ENCODE measurements at regions not wholly inside any gene's neighbourhood (a gene's known extent, or its start where the extent isn't known, plus 50 kb on each side); places are given as distances from the start of the nearest gene placed in this dataset.

DNA sequence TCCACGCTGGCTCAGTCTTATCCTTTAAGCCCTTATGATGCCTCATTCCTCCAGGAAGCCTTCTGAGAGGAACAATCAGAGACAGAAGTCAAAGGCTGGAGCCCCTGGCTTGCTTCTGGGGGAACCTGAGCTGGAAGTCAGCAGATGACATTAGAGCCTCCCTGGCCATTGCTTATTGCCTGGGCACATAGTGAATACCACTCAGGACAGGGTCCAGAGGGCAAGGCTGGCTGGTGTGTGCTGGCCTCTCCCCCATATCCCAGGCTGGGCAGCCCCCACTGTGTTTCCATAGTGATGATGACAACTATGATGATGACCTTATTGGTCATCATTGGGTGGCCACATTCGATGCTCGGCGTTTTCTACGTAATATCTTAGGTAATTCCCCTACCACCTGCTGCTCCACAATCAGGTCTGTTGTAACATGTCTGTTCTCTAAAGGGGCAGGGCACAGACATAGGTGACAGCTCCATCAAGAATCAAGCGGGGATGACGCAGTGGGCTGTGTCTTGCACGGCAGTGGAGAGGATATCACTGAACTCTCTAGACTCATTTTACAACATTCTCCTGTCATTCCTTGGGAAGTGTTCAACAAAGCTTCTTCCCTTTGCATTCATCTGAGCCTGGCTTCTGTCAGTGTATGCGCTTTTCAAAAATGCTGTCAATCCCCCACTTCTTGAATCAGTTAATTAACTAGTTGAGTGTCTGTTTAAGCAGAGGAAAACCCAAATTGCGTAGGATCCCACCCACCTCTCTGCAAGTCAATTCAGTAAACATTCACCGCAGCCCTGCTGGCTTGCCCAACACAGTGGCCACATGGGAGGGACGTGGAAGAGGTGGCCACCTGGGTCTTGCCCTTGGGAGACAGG lies 89.4 kb upstream of the TSHZ3 start:
- TF ChIP-seq, protein P1, sequence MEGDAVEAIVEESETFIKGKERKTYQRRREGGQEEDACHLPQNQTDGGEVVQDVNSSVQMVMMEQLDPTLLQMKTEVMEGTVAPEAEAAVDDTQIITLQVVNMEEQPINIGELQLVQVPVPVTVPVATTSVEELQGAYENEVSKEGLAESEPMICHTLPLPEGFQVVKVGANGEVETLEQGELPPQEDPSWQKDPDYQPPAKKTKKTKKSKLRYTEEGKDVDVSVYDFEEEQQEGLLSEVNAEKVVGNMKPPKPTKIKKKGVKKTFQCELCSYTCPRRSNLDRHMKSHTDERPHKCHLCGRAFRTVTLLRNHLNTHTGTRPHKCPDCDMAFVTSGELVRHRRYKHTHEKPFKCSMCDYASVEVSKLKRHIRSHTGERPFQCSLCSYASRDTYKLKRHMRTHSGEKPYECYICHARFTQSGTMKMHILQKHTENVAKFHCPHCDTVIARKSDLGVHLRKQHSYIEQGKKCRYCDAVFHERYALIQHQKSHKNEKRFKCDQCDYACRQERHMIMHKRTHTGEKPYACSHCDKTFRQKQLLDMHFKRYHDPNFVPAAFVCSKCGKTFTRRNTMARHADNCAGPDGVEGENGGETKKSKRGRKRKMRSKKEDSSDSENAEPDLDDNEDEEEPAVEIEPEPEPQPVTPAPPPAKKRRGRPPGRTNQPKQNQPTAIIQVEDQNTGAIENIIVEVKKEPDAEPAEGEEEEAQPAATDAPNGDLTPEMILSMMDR (IDR thresholded peaks at IDR 0.05; ENCODE audit: borderline replicate concordance, extremely low read depth, insufficient read depth): no peak

DNA sequence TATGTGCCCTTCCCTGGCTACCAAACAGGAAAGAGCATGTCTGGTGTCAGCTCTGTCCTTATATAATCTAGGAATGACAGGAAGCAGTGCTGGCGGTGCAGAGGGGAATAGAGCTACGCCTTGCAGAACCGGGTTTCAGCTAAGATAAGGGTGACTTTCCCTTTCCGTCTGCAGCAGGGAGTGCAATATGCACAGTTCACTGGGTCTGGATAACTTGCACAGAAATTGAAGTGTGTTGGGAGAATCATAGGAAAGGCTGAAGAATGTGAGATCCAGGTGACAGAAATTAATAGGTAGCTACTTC lies 90.0 kb upstream of the TSHZ3 start:
- TF ChIP-seq, protein P1 (IDR thresholded peaks at IDR 0.05; ENCODE audit: borderline replicate concordance, extremely low read depth, insufficient read depth): no peak
- H3K4me3 ChIP-seq (ENCODE audit: low read length in 3 of 3): no peak overlapping the region
- intact Hi-C loops (cut with DNase I): no loop called here

More for the DNA sequence above, 89.4 kb upstream of the TSHZ3 start:
- intact Hi-C loops (cut with DNase I): no loop called here
- Histone ChIP-seq H3K9ac (ENCODE audit: low read length in 3 of 3) (no peak overlapping the region), H3K4me1 (ENCODE audit: control insufficient read depth in 2 of 3, insufficient read depth in 2 of 3, low read depth in 1 of 3, low read length in 3 of 3) (no peaks in the 10 kb centered on the region), H3K27ac (ENCODE audit: low read depth in 2 of 2, low read length in 2 of 2) (no peak overlapping the region), H3K9me3 (ENCODE audit: control insufficient read depth in 2 of 3, insufficient read depth in 1 of 3, low read length in 3 of 3) (peaks cover 0 to 3% (median 0%) of the 10 kb centered on the region in 3 donors), H3K4me3 (ENCODE audit: low read length in 3 of 3) (no peak overlapping the region), H3K36me3 (ENCODE audit: control insufficient read depth in 2 of 3, insufficient read depth in 3 of 3, low read length in 3 of 3) (no peaks in the 10 kb centered on the region), H3K27me3 (ENCODE audit: control insufficient read depth, insufficient read depth, low read length) (no peaks in the 10 kb centered on the region)
- FAIRE-seq: no peak
- no peak for DNase-seq

DNA sequence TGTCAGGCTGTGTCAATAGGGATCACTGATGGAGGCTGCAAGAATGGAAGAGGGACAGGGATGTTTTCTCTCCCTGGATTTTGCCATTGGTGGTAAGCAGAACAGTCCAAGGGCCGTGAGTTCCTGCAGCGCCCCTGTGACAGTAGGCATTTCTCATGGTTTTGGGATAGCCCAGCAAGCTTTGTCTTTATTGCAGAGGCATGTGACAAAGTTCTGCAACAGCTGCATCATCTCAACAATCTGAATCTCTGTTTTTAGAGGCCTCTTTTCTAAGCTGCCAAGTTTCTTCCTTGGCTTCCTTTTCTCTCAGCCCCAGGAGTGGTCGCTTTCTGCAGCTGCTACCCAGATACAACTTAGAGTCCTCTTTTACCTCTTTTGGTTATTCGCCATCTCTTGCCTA lies 95.7 kb upstream of the TSHZ3 start:
- TF ChIP-seq, protein P1 (IDR thresholded peaks at IDR 0.05; ENCODE audit: borderline replicate concordance, extremely low read depth, insufficient read depth): no peak
- Histone ChIP-seq H3K27ac (ENCODE audit: low read depth in 2 of 2, low read length in 2 of 2) (no peak overlapping the region), H3K4me1 (ENCODE audit: control insufficient read depth in 2 of 3, insufficient read depth in 2 of 3, low read depth in 1 of 3, low read length in 3 of 3) (no peaks in the 10 kb centered on the region), H3K36me3 (ENCODE audit: control insufficient read depth in 2 of 3, insufficient read depth in 3 of 3, low read length in 3 of 3) (no peaks in the 10 kb centered on the region), H3K27me3 (ENCODE audit: control insufficient read depth, insufficient read depth, low read length) (no peaks in the 10 kb centered on the region), H3K9ac (ENCODE audit: low read length in 3 of 3) (no peak overlapping the region), H3K4me3 (ENCODE audit: low read length in 3 of 3) (no peak overlapping the region), H3K9me3 (ENCODE audit: control insufficient read depth in 2 of 3, insufficient read depth in 1 of 3, low read length in 3 of 3) (peaks cover 0 to 8% (median 4%) of the 10 kb centered on the region in 3 donors)
- DNase-seq (peak in 2 of 5 donors; percentile 33 to 70), FAIRE-seq (no peak)
- intact Hi-C loops (cut with DNase I): no loop called here

More for the DNA sequence above, 90.0 kb upstream of the TSHZ3 start:
- Histone ChIP-seq H3K9ac (ENCODE audit: low read length in 3 of 3) (no peak overlapping the region), H3K36me3 (ENCODE audit: control insufficient read depth in 2 of 3, insufficient read depth in 3 of 3, low read length in 3 of 3) (no peaks in the 10 kb centered on the region), H3K27ac (ENCODE audit: low read depth in 2 of 2, low read length in 2 of 2) (no peak overlapping the region), H3K27me3 (ENCODE audit: control insufficient read depth, insufficient read depth, low read length) (no peaks in the 10 kb centered on the region), H3K9me3 (ENCODE audit: control insufficient read depth in 2 of 3, insufficient read depth in 1 of 3, low read length in 3 of 3) (peaks cover 0 to 3% (median 0%) of the 10 kb centered on the region in 3 donors), H3K4me1 (ENCODE audit: control insufficient read depth in 2 of 3, insufficient read depth in 2 of 3, low read depth in 1 of 3, low read length in 3 of 3) (no peaks in the 10 kb centered on the region)
- no peak for DNase-seq
- FAIRE-seq: no peak

All from kidney (tissue), 13 donors.